ENCODE measurements at regions not wholly inside any gene's neighbourhood (a gene's known extent, or its start where the extent isn't known, plus 50 kb on each side); places are given as distances from the start of the nearest gene placed in this dataset.
"Not testable (repeated sequence)": the region's sequence is repeated elsewhere in the genome, so short reads cannot be mapped to it uniquely, and the experiment has no call there.

DNA sequence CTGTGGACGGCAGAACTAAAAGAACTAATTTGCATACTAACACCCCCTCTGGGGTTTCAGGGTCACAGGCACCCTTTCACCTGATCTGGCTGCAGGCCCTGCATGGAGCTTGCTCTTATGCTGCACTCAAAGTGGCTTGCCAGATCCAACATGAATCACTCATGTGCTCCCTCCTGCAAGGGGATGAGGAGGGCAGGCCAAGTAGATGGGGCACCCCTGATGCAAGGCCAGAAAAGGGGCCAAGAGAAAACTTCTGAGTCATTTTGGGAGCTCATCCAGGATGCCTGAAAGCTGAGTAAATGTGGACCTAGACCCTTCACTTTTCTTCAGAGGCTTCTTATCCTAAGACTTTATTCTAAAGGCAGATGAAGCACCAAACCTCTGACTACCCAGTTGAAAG, 558.5 kb upstream of the PTGER4 start:
- Histone ChIP-seq H3K36me3 (no peaks in the 10 kb centered on the region), H3K27me3 (no peaks in the 10 kb centered on the region), H3K4me1 (no peaks in the 10 kb centered on the region), H3K4me3 (no peak overlapping the region), H3K27ac (no peak overlapping the region), H3K9me3 (peaks cover 0 to 47% (median 15%) of the 10 kb centered on the region in 12 donors)
- WGBS, 4 donors: 83 to 100% (median 96%) methylated on average over 1 of the region's 1 CpG
- ATAC-seq (no peak), DNase-seq (no peak)
- TF ChIP-seq POLR2A (IDR thresholded peaks at IDR 0.05): no peak
- intact Hi-C loops (cut with DNase I): no loop called here

DNA sequence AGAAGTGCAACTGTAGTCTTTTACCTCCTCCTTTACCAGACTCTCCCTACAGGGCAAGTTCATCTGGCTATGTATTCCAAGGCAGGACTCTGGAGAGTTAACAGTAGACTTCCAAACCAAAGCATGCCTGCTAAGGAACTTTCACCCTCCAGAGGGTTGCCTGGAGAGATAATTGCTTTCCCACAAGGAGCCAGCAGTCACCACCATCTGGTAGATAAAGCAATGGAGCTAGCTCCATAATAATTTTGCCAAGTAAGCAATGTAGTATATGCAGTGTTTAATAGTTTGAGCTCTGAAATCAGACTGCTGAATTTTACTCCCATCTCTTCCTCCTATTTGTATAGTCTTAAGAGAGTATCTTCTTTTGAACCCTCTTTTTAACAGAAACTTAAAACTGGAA, 566.8 kb upstream of the PTGER4 start:
- DNase-seq: no peak
- TF ChIP-seq, protein P1, sequence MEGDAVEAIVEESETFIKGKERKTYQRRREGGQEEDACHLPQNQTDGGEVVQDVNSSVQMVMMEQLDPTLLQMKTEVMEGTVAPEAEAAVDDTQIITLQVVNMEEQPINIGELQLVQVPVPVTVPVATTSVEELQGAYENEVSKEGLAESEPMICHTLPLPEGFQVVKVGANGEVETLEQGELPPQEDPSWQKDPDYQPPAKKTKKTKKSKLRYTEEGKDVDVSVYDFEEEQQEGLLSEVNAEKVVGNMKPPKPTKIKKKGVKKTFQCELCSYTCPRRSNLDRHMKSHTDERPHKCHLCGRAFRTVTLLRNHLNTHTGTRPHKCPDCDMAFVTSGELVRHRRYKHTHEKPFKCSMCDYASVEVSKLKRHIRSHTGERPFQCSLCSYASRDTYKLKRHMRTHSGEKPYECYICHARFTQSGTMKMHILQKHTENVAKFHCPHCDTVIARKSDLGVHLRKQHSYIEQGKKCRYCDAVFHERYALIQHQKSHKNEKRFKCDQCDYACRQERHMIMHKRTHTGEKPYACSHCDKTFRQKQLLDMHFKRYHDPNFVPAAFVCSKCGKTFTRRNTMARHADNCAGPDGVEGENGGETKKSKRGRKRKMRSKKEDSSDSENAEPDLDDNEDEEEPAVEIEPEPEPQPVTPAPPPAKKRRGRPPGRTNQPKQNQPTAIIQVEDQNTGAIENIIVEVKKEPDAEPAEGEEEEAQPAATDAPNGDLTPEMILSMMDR (IDR thresholded peaks at IDR 0.05): no peak
- TF ChIP-seq POLR2A (IDR thresholded peaks at IDR 0.05): no peak

DNA sequence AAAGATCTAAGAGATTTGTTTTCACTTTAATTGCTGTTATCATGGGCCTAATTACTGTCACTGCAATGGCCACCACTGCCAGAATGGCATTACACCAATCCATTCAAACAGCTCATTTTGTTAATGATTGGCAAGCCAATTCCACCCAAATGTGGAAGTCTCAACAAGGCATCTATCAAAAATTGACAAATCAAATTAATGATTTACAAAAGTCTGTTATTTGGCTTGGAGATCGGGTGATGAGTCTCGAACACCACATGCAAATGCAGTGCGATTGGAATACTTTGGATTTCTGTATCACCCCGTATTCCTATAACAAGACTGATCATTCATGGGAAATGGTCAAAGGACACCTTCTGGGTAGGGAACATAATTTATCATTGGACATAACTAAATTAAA, 568.7 kb upstream of the PTGER4 start:
- ATAC-seq; H3K9me3 ChIP-seq; H3K27me3 ChIP-seq; intact Hi-C loops (cut with DNase I); H3K4me3 ChIP-seq; H3K27ac ChIP-seq; DNase-seq; H3K36me3 ChIP-seq: not testable (repeated sequence)
- WGBS, 4 donors: 93 to 97% (median 95%) methylated on average over 4 of the region's 4 CpGs
- peaks cover 0 to 14% (median 0%) of the 10 kb centered on the region in 12 donors for H3K4me1 ChIP-seq

More for the DNA sequence above, 566.8 kb upstream of the PTGER4 start:
- intact Hi-C loops (cut with DNase I): no loop called here
- ATAC-seq: no peak
- H3K36me3 ChIP-seq: no peaks in the 10 kb centered on the region
- peaks cover 0 to 14% (median 0%) of the 10 kb centered on the region in 12 donors for H3K4me1 ChIP-seq
- no peaks in the 10 kb centered on the region for H3K9me3 ChIP-seq
- H3K4me3 ChIP-seq: no peak overlapping the region
- H3K27ac ChIP-seq: no peak overlapping the region
- no peaks in the 10 kb centered on the region for H3K27me3 ChIP-seq

DNA sequence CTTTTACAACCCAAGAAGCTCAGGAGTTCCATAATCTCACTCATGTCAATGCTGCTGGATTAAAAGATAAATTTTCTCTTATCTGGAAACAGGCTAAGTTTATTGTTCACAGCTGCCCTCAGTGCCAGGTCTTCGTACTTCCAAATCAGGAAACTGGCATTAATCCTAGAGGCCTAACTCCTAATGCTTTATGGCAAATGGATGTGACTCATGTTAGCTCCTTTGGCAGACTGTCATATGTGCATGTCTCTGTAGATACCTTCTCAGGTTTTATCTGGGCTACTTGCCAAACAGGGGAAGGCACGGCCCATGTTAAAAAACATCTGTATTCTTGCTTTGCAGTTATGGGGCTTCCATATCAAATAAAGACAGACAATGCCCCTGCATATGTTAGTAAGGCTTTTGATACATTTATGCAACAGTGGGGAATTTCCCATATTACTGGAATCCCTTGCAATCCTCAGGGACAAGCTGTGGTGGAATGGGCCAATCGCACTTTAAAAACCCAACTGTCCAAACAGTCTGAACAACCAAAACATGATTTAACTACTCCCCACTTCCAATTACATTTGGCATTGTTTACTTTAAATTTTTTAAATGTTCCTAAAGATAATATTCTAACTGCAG, 570.8 kb upstream of the PTGER4 start:
- H3K36me3 ChIP-seq; intact Hi-C loops (cut with DNase I); H3K4me3 ChIP-seq; H3K27me3 ChIP-seq; ATAC-seq; H3K9me3 ChIP-seq; DNase-seq: not testable (repeated sequence)
- Histone ChIP-seq H3K4me1 (peaks cover 0 to 14% (median 0%) of the 10 kb centered on the region in 12 donors), H3K27ac (peak overlapping the region in 1 of 12 donors; percentile 11)
- WGBS, 4 donors: 45 to 60% (median 54%) methylated on average over 3 of the region's 3 CpGs

DNA sequence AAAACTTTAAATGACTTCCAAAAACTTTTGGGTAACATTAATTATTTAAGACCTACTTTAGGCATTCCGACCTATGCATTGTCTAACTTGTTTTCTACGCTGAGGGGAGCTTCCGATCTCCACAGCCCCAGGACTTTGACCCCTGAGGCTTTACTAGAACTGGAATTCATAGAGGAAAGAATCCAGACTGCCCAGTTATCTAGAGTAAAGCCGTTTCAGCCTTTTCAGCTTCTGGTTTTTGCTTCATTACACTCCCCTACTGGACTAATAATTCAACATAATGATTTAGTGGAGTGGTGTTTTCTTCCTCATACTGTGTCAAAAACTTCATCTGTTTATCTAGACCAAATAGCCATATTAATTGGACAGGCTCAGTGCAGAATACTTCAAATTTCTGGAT, 571.9 kb upstream of the PTGER4 start:
- H3K27ac ChIP-seq; H3K4me3 ChIP-seq; ATAC-seq; H3K36me3 ChIP-seq; H3K9me3 ChIP-seq; DNase-seq; intact Hi-C loops (cut with DNase I); H3K27me3 ChIP-seq: not testable (repeated sequence)
- H3K4me1 ChIP-seq: peaks cover 0 to 14% (median 0%) of the 10 kb centered on the region in 12 donors
- 48 to 65% (median 52%) methylated on average over 4 of the region's 4 CpGs for WGBS, 4 donors

DNA sequence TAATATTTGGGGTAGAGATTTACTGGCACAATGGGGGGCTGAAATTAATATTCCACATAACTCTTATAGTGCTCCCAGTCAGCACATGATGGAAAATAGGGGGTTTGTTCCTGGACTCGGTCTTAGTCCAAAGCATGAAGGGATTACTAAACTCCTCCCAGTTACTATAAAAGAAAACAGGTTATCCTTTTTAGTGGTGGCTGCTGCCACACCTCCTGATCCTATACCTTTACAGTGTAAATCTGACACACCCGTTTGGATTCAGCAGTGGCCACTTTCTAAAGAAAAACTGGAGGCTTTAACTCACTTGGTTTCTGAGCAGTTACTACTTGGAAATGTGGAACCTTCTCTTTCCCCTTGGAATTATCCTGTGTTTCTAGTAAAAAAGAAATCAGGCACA, 572.9 kb upstream of the PTGER4 start:
- no peak overlapping the region for H3K4me3 ChIP-seq
- TF ChIP-seq POLR2A (IDR thresholded peaks at IDR 0.05): no peak
- TF ChIP-seq, protein P1 (IDR thresholded peaks at IDR 0.05): no peak
- no peak overlapping the region for H3K27ac ChIP-seq
- 41 to 87% (median 74%) methylated on average over 2 of the region's 2 CpGs for WGBS, 4 donors
- DNase-seq: no peak
- peaks cover 0 to 6% (median 0%) of the 10 kb centered on the region in 12 donors for H3K9me3 ChIP-seq
- H3K4me1 ChIP-seq: peaks cover 0 to 14% (median 0%) of the 10 kb centered on the region in 12 donors
- H3K36me3 ChIP-seq: no peaks in the 10 kb centered on the region
- intact Hi-C loops (cut with DNase I): no loop called here
- no peaks in the 10 kb centered on the region for H3K27me3 ChIP-seq
- ATAC-seq: no peak

Data from heart left ventricle (tissue), 16 donors.